ENCODE measurements at regions not wholly inside any gene's neighbourhood (a gene's known extent, or its start where the extent isn't known, plus 50 kb on each side); places are given as distances from the start of the nearest gene placed in this dataset.

- no peak for TF ChIP-seq POLR2AphosphoS5 (IDR thresholded peaks at IDR 0.05; ENCODE audit: insufficient read depth in 1 of 2, low read depth in 1 of 2)
- no peak for TF ChIP-seq CTCF (IDR thresholded peaks at IDR 0.05)
- no peak for TF ChIP-seq POLR2A (IDR thresholded peaks at IDR 0.05)
These were observed 1084.4 kb downstream of the RPIA start for GRCh38 chr2:89775885-89776284.

All from vagina (tissue), 2 donors.